ENCODE measurements at regions not wholly inside any gene's neighbourhood (a gene's known extent, or its start where the extent isn't known, plus 50 kb on each side); places are given as distances from the start of the nearest gene placed in this dataset.
A peak's percentile ranks its signal among the peaks of the same experiment; 100 is the strongest.

DNA sequence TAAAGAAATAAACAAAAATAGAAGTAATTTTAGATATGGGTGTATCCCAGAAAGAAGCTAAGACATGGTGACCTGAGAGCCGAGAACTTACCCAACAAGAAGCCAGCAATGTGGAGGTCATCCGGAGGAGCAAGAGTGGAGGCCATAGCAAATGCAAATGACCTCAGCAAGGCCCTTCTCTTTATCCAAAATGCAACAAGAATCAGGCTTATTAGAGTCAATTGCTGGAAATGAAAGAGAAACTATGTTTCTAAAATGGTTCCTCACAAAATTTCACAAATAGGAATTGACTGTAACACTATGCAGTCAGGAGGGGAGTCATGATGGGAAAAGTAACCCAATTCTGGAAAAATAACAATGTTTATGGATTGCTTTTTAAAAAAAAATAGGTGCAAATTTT is 90.4 kb downstream of the TNFAIP3 start:
- Histone ChIP-seq H3K79me2 (ENCODE audit: insufficient read depth, low read length) (no peaks in the 10 kb centered on the region), H2AFZ (ENCODE audit: insufficient read depth, low read depth, low read length, poor library complexity, severe bottlenecking) (peak overlapping the region; percentile 57), H3K36me3 (replicated peaks in 1 of 2; ENCODE audit: control insufficient read depth in 1 of 2, insufficient read depth in 2 of 2, low read length in 2 of 2) (no peaks in the 10 kb centered on the region), H3K27me3 (ENCODE audit: control insufficient read depth in 2 of 2, insufficient read depth in 2 of 2, low read length in 2 of 2) (no peaks in the 10 kb centered on the region), H3K27ac (ENCODE audit: low read depth in 1 of 2, low read length in 2 of 2) (peak overlapping the region; percentile 72 to 80), H3K9ac (ENCODE audit: insufficient read depth, low read length, poor library complexity, severe bottlenecking) (no peak overlapping the region), H3K4me3 (replicated peaks in 1 of 3; ENCODE audit: low read depth in 2 of 3, low read length in 3 of 3) (peak overlapping the region in 1 of 3 experiments; percentile 38), H3K4me2 (replicated peaks; ENCODE audit: extremely low read depth, low read length, poor library complexity, severe bottlenecking) (peak overlapping the region; percentile 37), H4K20me1 (ENCODE audit: insufficient read depth, low read length) (no peaks in the 10 kb centered on the region), H3K9me3 (replicated peaks in 1 of 2; ENCODE audit: control insufficient read depth in 1 of 2, insufficient read depth in 1 of 2, low read length in 2 of 2) (no peaks in the 10 kb centered on the region), H3K4me1 (ENCODE audit: control insufficient read depth in 1 of 2, insufficient read depth in 2 of 2, low read length in 2 of 2) (peaks cover 32 to 45% of the 10 kb centered on the region in 2 donors)
- intact Hi-C loops (cut with micrococcal nuclease): loop anchor here in 1 of 2 donors (5.0 kb wide), 1 partner anchor 250 kb away; no protein-coding TSS in a partner anchor
- DNase-seq: peak; percentile 19 to 43 (median 40)
- H3K27me3 Mint-ChIP-seq (ENCODE audit: low read depth in 3 of 3): peaks cover 0 to 3% (median 2%) of the 10 kb centered on the region in 3 donors
- peaks cover 43% of the 10 kb centered on the region for H3K4me1 Mint-ChIP-seq
- H3K9me3 Mint-ChIP-seq: peaks cover 0 to 8% (median 3%) of the 10 kb centered on the region in 7 donors
- no CpG with 5 or more reads among the region's 2 CpGs for WGBS (ENCODE audit: insufficient coverage)
- H3K36me3 Mint-ChIP-seq: peaks cover 0 to 2% of the 10 kb centered on the region in 2 donors
- TF ChIP-seq, protein P1, sequence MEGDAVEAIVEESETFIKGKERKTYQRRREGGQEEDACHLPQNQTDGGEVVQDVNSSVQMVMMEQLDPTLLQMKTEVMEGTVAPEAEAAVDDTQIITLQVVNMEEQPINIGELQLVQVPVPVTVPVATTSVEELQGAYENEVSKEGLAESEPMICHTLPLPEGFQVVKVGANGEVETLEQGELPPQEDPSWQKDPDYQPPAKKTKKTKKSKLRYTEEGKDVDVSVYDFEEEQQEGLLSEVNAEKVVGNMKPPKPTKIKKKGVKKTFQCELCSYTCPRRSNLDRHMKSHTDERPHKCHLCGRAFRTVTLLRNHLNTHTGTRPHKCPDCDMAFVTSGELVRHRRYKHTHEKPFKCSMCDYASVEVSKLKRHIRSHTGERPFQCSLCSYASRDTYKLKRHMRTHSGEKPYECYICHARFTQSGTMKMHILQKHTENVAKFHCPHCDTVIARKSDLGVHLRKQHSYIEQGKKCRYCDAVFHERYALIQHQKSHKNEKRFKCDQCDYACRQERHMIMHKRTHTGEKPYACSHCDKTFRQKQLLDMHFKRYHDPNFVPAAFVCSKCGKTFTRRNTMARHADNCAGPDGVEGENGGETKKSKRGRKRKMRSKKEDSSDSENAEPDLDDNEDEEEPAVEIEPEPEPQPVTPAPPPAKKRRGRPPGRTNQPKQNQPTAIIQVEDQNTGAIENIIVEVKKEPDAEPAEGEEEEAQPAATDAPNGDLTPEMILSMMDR (IDR thresholded peaks at IDR 0.05): no peak
- peak overlapping the region in 1 of 2 donors; percentile 59 for H3K4me3 Mint-ChIP-seq
- peak overlapping the region; percentile 88 to 99 (median 97) for H3K27ac Mint-ChIP-seq

DNA sequence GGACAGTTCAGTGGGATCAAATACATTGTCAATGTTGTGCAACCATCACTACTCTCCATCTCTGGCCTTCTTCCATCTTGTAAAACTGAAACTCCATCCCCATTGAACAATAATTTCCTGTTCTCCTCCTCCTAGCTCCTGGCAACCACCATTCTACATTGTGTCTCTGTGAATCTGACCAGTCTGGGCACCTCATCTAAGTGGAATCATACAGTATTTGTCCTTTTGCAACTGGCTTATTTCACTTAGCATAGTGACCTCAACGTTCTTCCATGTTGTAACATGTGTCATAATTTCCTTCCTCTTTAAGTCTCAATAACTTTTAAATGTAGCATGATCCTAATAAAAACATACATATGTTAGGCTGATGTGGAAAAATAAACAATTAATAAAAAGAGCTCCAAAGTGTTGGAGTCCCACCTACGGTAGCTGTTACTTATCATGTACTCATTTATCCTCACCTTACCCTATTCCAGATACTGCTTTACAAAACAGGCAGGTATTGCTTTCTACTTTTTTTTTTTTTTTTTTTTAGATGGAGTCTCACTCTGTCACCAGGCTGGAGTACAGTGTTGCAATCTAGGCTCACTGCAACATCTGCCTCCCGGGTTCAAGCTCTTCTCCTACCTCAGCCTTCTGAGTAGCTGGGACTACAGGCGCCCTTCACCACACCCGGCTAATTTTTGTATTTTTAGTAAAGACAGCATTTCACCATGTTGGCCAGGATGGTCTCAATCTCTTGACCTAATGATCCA is 91.9 kb downstream of the TNFAIP3 start:
- peaks cover 0 to 3% (median 0%) of the 10 kb centered on the region in 3 donors for H3K27me3 Mint-ChIP-seq (ENCODE audit: low read depth in 3 of 3)
- Histone ChIP-seq H3K9ac (ENCODE audit: insufficient read depth, low read length, poor library complexity, severe bottlenecking) (peak overlapping the region; percentile 22), H3K4me1 (ENCODE audit: control insufficient read depth in 1 of 2, insufficient read depth in 2 of 2, low read length in 2 of 2) (peaks cover 32 to 45% of the 10 kb centered on the region in 2 donors), H2AFZ (ENCODE audit: insufficient read depth, low read depth, low read length, poor library complexity, severe bottlenecking) (no peak overlapping the region), H3K79me2 (ENCODE audit: insufficient read depth, low read length) (no peaks in the 10 kb centered on the region), H4K20me1 (ENCODE audit: insufficient read depth, low read length) (no peaks in the 10 kb centered on the region), H3K9me3 (replicated peaks in 1 of 2; ENCODE audit: control insufficient read depth in 1 of 2, insufficient read depth in 1 of 2, low read length in 2 of 2) (no peaks in the 10 kb centered on the region), H3K36me3 (replicated peaks in 1 of 2; ENCODE audit: control insufficient read depth in 1 of 2, insufficient read depth in 2 of 2, low read length in 2 of 2) (no peaks in the 10 kb centered on the region), H3K4me3 (replicated peaks in 1 of 3; ENCODE audit: low read depth in 2 of 3, low read length in 3 of 3) (peak overlapping the region in 1 of 3 experiments; percentile 38), H3K4me2 (replicated peaks; ENCODE audit: extremely low read depth, low read length, poor library complexity, severe bottlenecking) (peak overlapping the region; percentile 44), H3K27ac (ENCODE audit: low read depth in 1 of 2, low read length in 2 of 2) (peak overlapping the region; percentile 80 to 87), H3K27me3 (ENCODE audit: control insufficient read depth in 2 of 2, insufficient read depth in 2 of 2, low read length in 2 of 2) (no peaks in the 10 kb centered on the region)
- peak; percentile 86 to 96 (median 95) for DNase-seq
- H3K4me1 Mint-ChIP-seq: peaks cover 43% of the 10 kb centered on the region
- H3K36me3 Mint-ChIP-seq: peaks cover 0 to 2% of the 10 kb centered on the region in 2 donors
- peaks cover 0 to 8% (median 3%) of the 10 kb centered on the region in 7 donors for H3K9me3 Mint-ChIP-seq
- peak overlapping the region in 1 of 2 donors; percentile 47 for H3K4me3 Mint-ChIP-seq
- WGBS (ENCODE audit: insufficient coverage): no CpG with 5 or more reads among the region's 5 CpGs
- TF ChIP-seq, protein P1 (IDR thresholded peaks at IDR 0.05): no peak
- peak overlapping the region; percentile 88 to 99 (median 97) for H3K27ac Mint-ChIP-seq
- intact Hi-C loops (cut with micrococcal nuclease): loop anchor here in 1 of 2 donors (5.0 kb wide), 1 partner anchor 252 kb away; no protein-coding TSS in a partner anchor
